ENCODE measurements at regions not wholly inside any gene's neighbourhood (a gene's known extent, or its start where the extent isn't known, plus 50 kb on each side); places are given as distances from the start of the nearest gene placed in this dataset.

- ChIA-PET POLR2A (ENCODE audit: low non-redundant PET) (no interaction called here), CTCF (interaction anchor here (0.6 kb wide), 1 partner anchor 44 kb away, joined by 3 read pairs; no protein-coding TSS in a partner anchor)
- TF ChIP-seq, protein P1, sequence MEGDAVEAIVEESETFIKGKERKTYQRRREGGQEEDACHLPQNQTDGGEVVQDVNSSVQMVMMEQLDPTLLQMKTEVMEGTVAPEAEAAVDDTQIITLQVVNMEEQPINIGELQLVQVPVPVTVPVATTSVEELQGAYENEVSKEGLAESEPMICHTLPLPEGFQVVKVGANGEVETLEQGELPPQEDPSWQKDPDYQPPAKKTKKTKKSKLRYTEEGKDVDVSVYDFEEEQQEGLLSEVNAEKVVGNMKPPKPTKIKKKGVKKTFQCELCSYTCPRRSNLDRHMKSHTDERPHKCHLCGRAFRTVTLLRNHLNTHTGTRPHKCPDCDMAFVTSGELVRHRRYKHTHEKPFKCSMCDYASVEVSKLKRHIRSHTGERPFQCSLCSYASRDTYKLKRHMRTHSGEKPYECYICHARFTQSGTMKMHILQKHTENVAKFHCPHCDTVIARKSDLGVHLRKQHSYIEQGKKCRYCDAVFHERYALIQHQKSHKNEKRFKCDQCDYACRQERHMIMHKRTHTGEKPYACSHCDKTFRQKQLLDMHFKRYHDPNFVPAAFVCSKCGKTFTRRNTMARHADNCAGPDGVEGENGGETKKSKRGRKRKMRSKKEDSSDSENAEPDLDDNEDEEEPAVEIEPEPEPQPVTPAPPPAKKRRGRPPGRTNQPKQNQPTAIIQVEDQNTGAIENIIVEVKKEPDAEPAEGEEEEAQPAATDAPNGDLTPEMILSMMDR (conservative IDR thresholded peaks at IDR 0.05; ENCODE audit: low read depth) = no peak
- no peak for DNase-seq (ENCODE audit: low spot score)
- no peak overlapping the region for H3K27ac ChIP-seq
Observed at GRCh38 chr10:36789974-36790373, 335.4 kb upstream of the ANKRD30A start.

- TF ChIP-seq, protein P1 (conservative IDR thresholded peaks at IDR 0.05; ENCODE audit: low read depth) = no peak
- H3K27ac ChIP-seq = no peak overlapping the region
- no peak for DNase-seq (ENCODE audit: low spot score)
- ChIA-PET POLR2A (ENCODE audit: low non-redundant PET) (no interaction called here), CTCF (no interaction called here)
Observed at GRCh38 chr10:36788152-36788551, 337.2 kb upstream of the ANKRD30A start.

DNA sequence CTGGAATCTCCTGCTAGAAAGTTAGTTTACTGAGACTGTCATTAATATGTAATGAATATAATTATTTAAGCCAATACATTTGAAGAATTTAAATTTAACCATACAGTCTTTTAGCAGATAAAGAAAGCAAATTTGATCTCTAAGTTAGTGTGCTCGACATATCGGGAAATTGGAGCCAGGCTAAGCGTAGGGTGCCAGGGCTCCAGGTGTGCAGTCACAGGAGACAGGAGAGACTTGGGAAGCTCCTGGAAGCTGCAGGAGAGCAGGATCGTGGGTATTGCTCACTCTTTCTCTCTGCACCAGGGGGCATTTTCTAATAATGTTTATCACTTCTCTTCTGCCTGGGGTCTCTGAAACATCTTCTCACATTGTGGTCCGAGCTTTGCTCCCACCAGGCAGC is 342.0 kb upstream of the ANKRD30A start:
- ChIA-PET CTCF (no interaction called here), POLR2A (ENCODE audit: low non-redundant PET) (no interaction called here)
- DNase-seq (ENCODE audit: low spot score) = no peak
- TF ChIP-seq, protein P1 (conservative IDR thresholded peaks at IDR 0.05; ENCODE audit: low read depth) = no peak
- H3K27ac ChIP-seq = no peak overlapping the region

DNA sequence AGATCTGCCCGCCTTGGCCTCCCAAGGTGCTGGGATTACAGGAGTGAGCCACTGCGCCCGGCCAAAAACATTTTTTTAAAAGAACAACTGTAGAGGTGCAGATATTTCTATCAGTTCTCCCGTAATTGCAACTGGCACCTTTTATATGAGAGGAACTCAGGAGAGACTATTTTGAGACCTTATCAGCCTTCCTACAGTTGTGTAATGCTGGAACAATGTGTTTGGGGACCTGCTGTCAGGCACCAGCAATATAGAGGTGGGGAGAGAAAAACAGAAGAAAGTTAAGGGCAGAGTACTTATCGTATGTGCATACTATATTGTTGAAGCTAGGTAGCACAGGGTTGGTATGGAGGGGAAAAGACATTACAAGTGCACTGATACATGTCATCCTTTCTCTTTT is 343.8 kb upstream of the ANKRD30A start:
- no peak overlapping the region for H3K27ac ChIP-seq
- ChIA-PET CTCF (interaction anchor here (0.6 kb wide), 1 partner anchor 663 kb away, joined by 4 read pairs; no protein-coding TSS in a partner anchor), POLR2A (ENCODE audit: low non-redundant PET) (no interaction called here)
- DNase-seq (ENCODE audit: low spot score) = no peak
- TF ChIP-seq, protein P1 (conservative IDR thresholded peaks at IDR 0.05; ENCODE audit: low read depth) = no peak

DNA sequence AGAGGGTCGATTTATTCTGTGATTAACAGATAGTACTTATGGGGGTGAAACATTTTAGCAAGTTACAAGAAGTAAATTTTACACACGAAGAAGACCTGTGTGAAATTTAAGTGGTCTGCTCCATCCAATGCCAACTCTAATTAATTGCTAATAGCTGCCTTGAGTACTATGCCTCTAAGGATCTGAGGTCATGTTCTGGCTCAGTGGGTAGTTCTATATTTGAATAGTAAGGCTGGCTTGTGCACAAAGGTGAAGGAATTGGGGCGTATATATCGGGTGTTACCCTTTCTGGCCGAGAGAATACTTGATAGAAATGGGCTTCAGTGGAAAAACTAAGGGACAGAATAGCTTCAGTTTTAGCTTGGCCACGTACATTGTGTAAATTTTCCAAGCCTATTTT is 345.2 kb upstream of the ANKRD30A start:
- POLR2A ChIA-PET (ENCODE audit: low non-redundant PET) = no interaction called here
- DNase-seq (ENCODE audit: low spot score) = no peak
- CTCF ChIA-PET = interaction anchor here (0.6 to 1.6 kb wide), 2 partner anchors 41 to 1145 kb away, joined by 4 to 8 read pairs; no protein-coding TSS in a partner anchor
- TF ChIP-seq, protein P1 (conservative IDR thresholded peaks at IDR 0.05; ENCODE audit: low read depth) = no peak
- no peak overlapping the region for H3K27ac ChIP-seq

- H3K27ac ChIP-seq = no peak overlapping the region
- peak; percentile 61 for DNase-seq (ENCODE audit: low spot score)
- ChIA-PET CTCF (interaction anchor here (0.5 to 1.6 kb wide), 13 partner anchors 10 to 1205 kb away, joined by 3 to 8 read pairs (median 4); no protein-coding TSS in a partner anchor), POLR2A (ENCODE audit: low non-redundant PET) (no interaction called here)
- TF ChIP-seq, protein P1 (conservative IDR thresholded peaks at IDR 0.05; ENCODE audit: low read depth) = peak; percentile 69
Observed at GRCh38 chr10:36779238-36779846, 346.1 kb upstream of the ANKRD30A start.

Data from RWPE1 (cell line).